ENCODE measurements at regions not wholly inside any gene's neighbourhood (a gene's known extent, or its start where the extent isn't known, plus 50 kb on each side); places are given as distances from the start of the nearest gene placed in this dataset.
A peak's percentile ranks its signal among the peaks of the same experiment; 100 is the strongest.

DNA sequence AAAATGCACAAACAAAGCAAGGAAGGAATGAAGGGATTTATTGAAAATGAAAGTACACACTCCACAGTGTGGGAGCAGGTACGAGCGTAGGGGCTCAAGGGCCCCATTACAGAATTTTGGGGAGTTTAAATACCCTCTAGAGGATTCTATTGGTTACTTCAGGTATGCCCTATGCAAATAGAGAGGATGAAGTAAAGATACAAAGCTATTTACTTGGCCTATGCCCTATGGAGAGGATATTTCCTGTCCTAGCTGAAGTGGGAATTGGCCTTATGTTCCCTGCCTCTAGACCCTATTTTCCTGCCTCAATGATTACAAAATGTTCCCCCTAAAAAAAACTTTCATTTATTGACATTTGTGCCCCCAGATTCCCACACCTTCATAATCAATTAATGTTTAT is 59.7 kb upstream of the ASIP start:
- DNase-seq (no peak), ATAC-seq (no peak)
- TF ChIP-seq, protein P1, sequence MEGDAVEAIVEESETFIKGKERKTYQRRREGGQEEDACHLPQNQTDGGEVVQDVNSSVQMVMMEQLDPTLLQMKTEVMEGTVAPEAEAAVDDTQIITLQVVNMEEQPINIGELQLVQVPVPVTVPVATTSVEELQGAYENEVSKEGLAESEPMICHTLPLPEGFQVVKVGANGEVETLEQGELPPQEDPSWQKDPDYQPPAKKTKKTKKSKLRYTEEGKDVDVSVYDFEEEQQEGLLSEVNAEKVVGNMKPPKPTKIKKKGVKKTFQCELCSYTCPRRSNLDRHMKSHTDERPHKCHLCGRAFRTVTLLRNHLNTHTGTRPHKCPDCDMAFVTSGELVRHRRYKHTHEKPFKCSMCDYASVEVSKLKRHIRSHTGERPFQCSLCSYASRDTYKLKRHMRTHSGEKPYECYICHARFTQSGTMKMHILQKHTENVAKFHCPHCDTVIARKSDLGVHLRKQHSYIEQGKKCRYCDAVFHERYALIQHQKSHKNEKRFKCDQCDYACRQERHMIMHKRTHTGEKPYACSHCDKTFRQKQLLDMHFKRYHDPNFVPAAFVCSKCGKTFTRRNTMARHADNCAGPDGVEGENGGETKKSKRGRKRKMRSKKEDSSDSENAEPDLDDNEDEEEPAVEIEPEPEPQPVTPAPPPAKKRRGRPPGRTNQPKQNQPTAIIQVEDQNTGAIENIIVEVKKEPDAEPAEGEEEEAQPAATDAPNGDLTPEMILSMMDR (IDR thresholded peaks at IDR 0.05), result no peak
- Histone ChIP-seq H3K4me3 (no peak overlapping the region), H3K27ac (no peak overlapping the region), H3K9me3 (no peaks in the 10 kb centered on the region), H3K4me1 (no peaks in the 10 kb centered on the region), H3K27me3 (ENCODE audit: low read depth) (no peaks in the 10 kb centered on the region), H3K36me3 (no peaks in the 10 kb centered on the region)
- intact Hi-C loops (cut with DNase I), result no loop called here

DNA sequence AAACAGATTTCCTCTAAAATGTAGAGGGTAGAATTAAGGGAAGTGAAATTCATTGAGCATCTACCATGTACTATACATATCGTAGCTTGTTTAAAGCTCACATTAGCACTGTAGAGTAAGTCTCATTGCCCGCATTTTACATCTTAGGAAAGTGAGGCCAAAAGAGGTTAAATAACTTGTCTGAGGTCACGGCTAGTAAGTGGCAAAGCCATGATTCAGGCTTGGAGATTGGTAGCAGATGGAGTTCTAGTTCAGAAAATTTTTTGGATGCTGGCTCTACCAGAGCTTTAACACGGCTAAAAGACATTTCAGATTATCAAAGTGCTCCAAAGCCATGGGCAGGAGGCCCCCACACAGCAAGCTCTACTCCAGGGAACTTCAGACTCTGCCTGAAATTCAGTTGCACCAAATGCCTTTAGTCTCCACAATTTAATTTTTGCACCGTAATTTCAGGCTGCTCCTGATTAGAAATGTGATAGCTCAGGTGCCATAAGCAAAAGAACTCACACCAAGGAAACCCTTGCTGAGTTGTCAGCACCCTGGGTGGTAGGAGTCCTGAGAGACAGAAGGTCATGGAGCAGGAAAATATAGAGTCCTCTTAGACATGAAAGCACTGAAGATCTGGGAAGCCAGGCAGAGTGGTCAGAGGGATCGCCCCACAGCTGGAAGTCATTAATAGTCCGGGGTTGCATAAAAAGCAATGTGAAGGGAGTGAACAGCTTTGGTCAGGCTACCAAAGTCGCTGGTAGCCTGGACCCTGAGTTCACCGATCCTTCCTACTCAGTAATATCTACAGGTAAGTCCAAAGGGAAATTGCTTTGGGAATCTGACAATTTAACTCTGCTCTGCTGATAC is 55.2 kb upstream of the ASIP start:
- TF ChIP-seq, protein P1 (IDR thresholded peaks at IDR 0.05), result no peak
- no peak for ATAC-seq
- no peaks in the 10 kb centered on the region for H3K9me3 ChIP-seq
- no peak overlapping the region for H3K27ac ChIP-seq
- no peaks in the 10 kb centered on the region for H3K27me3 ChIP-seq (ENCODE audit: low read depth)
- no peaks in the 10 kb centered on the region for H3K4me1 ChIP-seq
- H3K4me3 ChIP-seq, result no peak overlapping the region
- DNase-seq, result no peak
- H3K36me3 ChIP-seq, result no peaks in the 10 kb centered on the region
- intact Hi-C loops (cut with DNase I), result no loop called here

DNA sequence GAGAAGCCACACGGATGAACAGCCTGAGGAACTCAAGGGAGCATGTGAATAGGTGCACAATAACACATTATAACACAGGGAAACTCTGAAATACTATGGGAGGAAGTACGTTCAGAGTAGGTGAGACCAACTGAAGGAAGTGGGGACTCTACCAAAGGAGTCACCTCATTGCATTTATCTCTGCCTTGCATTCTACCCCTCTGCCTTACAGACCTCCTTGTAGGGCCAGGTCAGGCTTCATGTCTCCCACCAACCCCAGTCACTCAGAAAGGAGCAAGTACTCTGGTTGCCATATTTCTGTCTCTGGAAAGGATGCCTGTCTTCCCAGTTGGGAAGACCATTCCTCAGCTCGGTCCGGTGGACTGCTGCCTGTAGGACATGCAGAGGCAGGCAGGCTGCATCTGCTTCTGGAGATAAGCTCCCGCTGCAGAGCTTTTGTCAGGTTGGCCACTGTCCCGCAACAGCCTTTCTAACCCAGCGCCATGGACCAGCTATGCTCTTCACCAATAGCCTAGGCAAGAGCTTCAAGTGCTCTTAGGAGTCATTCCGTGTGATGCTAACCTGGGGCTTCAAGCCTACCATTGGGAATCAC is 51.6 kb upstream of the ASIP start:
- Histone ChIP-seq H3K9me3 (no peaks in the 10 kb centered on the region), H3K36me3 (no peaks in the 10 kb centered on the region), H3K27ac (no peak overlapping the region), H3K4me3 (no peak overlapping the region), H3K4me1 (no peaks in the 10 kb centered on the region), H3K27me3 (ENCODE audit: low read depth) (no peaks in the 10 kb centered on the region)
- DNase-seq (no peak), ATAC-seq (no peak)
- intact Hi-C loops (cut with DNase I), result no loop called here
- TF ChIP-seq, protein P1 (IDR thresholded peaks at IDR 0.05), result no peak

DNA sequence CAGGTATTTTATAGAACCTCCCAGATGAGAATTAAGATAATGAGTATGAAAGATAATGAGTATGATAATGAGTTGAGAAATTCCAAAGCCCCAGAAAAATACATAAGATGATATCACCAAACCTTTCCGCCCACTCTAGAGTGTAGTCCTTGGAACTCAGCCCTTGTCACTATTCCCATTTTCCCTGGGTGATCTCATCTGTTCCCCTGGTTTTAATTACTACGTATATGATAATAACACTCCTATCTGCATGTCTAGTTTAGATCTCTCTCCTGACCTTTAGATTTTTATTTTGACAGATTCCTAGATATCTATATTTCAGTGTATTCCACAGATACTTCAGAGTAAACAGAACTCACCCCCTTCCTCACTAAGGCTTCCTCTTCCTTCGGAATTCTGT is 51.0 kb upstream of the ASIP start:
- H3K4me3 ChIP-seq, result no peak overlapping the region
- H3K36me3 ChIP-seq, result no peaks in the 10 kb centered on the region
- H3K4me1 ChIP-seq, result no peaks in the 10 kb centered on the region
- intact Hi-C loops (cut with DNase I), result no loop called here
- ATAC-seq (no peak), DNase-seq (no peak)
- TF ChIP-seq, protein P1 (IDR thresholded peaks at IDR 0.05), result no peak
- H3K9me3 ChIP-seq, result no peaks in the 10 kb centered on the region
- no peak overlapping the region for H3K27ac ChIP-seq
- no peaks in the 10 kb centered on the region for H3K27me3 ChIP-seq (ENCODE audit: low read depth)

DNA sequence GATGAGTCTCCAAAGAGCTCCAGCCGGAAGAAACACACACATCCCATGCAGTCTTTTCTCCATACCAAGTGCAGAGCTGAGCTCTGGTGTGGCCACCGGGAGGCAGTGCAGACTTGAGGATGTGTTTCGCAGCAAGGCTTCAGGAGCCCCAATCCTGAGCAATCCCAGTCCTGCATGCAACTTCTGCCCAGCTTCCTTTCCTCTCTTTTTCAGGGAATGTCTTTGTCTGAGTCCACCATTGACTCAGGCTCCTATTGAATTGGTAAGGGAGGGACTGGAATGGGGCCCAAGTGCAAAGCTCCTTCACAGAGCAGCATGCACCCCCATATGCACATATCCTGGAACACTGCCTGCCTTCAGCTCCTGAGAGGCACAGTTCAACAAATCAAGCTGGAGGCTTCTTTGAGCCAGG is 50.5 kb upstream of the ASIP start:
- H3K27ac ChIP-seq, result no peak overlapping the region
- peak; percentile 91 for ATAC-seq
- intact Hi-C loops (cut with DNase I), result no loop called here
- H3K27me3 ChIP-seq (ENCODE audit: low read depth), result no peaks in the 10 kb centered on the region
- H3K36me3 ChIP-seq, result no peaks in the 10 kb centered on the region
- TF ChIP-seq, protein P1 (IDR thresholded peaks at IDR 0.05), result peak; percentile 68
- peak; percentile 67 for DNase-seq
- H3K9me3 ChIP-seq, result no peaks in the 10 kb centered on the region
- no peak overlapping the region for H3K4me3 ChIP-seq
- no peaks in the 10 kb centered on the region for H3K4me1 ChIP-seq

Measured in lower lobe of right lung (tissue), 2 donors.